Psoas muscle (tissue), 7 donors: ENCODE measurements at regions not wholly inside any gene's neighbourhood (a gene's known extent, or its start where the extent isn't known, plus 50 kb on each side); places are given as distances from the start of the nearest gene placed in this dataset.

Source experiments
- ATAC-seq, 4 donors: fragments of 200-7000 bp; cut with Tn5 transposase; one replicate each; pipeline ENCODE4 v1.9.1; 2020; ENCODE audit warnings: moderate library complexity in 3 of 4, mild to moderate bottlenecking in 2 of 4
- DNase-seq, 2 donors: peaks; one replicate each; pipeline ENCODE4 v3.0.0-alpha.2; 2020
- H3K27ac ChIP-seq: fragments of 200-600 bp; one replicate; pipeline ENCODE4 v1.8.0; 2022
- H3K27me3 ChIP-seq, 3 donors: fragments of 200-600 bp in 1 of 3; one replicate each; pipeline versions ENCODE4 v1.6.1 to v1.8.0; 2013 to 2022; ENCODE audit warnings: low read length in 2 of 3, mild to moderate bottlenecking in 2 of 3, moderate library complexity in 1 of 3; ENCODE audit not compliant: insufficient read depth in 3 of 3
- H3K36me3 ChIP-seq, 2 donors: fragments of 200-600 bp in 1 of 2; one replicate each; pipeline versions ENCODE4 v1.6.1 to v1.8.0; 2013 to 2022; ENCODE audit warnings: low read depth in 1 of 2, mild to moderate bottlenecking in 1 of 2, moderate library complexity in 1 of 2; ENCODE audit not compliant: insufficient read depth in 1 of 2
- H3K4me1 ChIP-seq: fragments of 200-600 bp; one replicate; pipeline ENCODE4 v1.8.0; 2022
- H3K4me3 ChIP-seq: fragments of 200-600 bp; one replicate; pipeline ENCODE4 v1.8.0; 2022; ENCODE audit warnings: mild to moderate bottlenecking
- H3K9me3 ChIP-seq: fragments of 200-600 bp; one replicate; pipeline ENCODE4 v1.8.0; 2022
- CTCF ChIP-seq: fragments of 200-600 bp; IDR thresholded peaks from one replicate; pipeline ENCODE4 v1.8.0; 2022; ENCODE audit warnings: antibody characterized with exemption
- WGBS, 3 donors: extraction: QIAGEN DNeasy Blood & Tissue Kit; methylation state at CpG; one replicate each; pipeline versions ENCODE4 v1.1.6 to v1.1.7; 2013; 5-methylcytosine and 5-hydroxymethylcytosine counted together
- intact Hi-C, 2 donors: fragments of 100-400 bp; cut with DNase I; formaldehyde crosslinking; loops; one replicate each; pipeline versions ENCODE4 v1.11.0 to v1.14.2; 2022
- donor health status: healthy with polysubstance abuse.
- donor health status: DM: no; HTN: no; CAD: no; lungs with moderate emphysema.
- donor health status: Bipolar disorder and iron deficiency.
- donor health status: healthy.
- donor health status: DM: yes; HTN: yes; CAD: no.
- donor health status: DM: no; HTN: no; CAD: no.
- donor health status: DM: yes; HTN: yes; CAD: no.

GRCh38 chr12:29880987-29881386 lies 97.2 kb upstream of the TMTC1 start:
- ATAC-seq = no peak
- H3K9me3 ChIP-seq = no peaks in the 10 kb centered on the region
- no peaks in the 10 kb centered on the region for H3K4me1 ChIP-seq
- no peak overlapping the region for H3K27ac ChIP-seq
- H3K36me3 ChIP-seq = no peaks in the 10 kb centered on the region
- H3K27me3 ChIP-seq = no peaks in the 10 kb centered on the region
- TF ChIP-seq CTCF = no peak
- no peak overlapping the region for H3K4me3 ChIP-seq
- DNase-seq = no peak
- WGBS, 3 donors = 90 to 98% (median 93%) methylated on average over 3 of the region's 3 CpGs
- intact Hi-C loops = loop anchor here (10.0 kb wide), 2 partner anchors 86 to 356 kb away; no protein-coding TSS in a partner anchor

GRCh38 chr12:29879606-29880308 lies 96.0 kb upstream of the TMTC1 start:
- H3K9me3 ChIP-seq = no peaks in the 10 kb centered on the region
- intact Hi-C loops = loop anchor here (10.0 kb wide), 2 partner anchors 85 to 355 kb away; no protein-coding TSS in a partner anchor
- DNase-seq (no peak), ATAC-seq (no peak)
- H3K27ac ChIP-seq = no peak overlapping the region
- H3K36me3 ChIP-seq = no peaks in the 10 kb centered on the region
- no peaks in the 10 kb centered on the region for H3K4me1 ChIP-seq
- 79 to 91% (median 82%) methylated on average over 4 of the region's 4 CpGs for WGBS, 3 donors
- H3K27me3 ChIP-seq = no peaks in the 10 kb centered on the region
- no peak for TF ChIP-seq CTCF
- no peak overlapping the region for H3K4me3 ChIP-seq

GRCh38 chr12:29869946-29870345 lies 86.2 kb upstream of the TMTC1 start:
- TF ChIP-seq CTCF = no peak
- ATAC-seq (no peak), DNase-seq (no peak)
- H3K4me3 ChIP-seq = no peak overlapping the region
- H3K9me3 ChIP-seq = no peaks in the 10 kb centered on the region
- no peaks in the 10 kb centered on the region for H3K27me3 ChIP-seq
- H3K36me3 ChIP-seq = no peaks in the 10 kb centered on the region
- no peaks in the 10 kb centered on the region for H3K4me1 ChIP-seq
- intact Hi-C loops = no loop called here
- 25 to 33% (median 31%) methylated on average over 1 of the region's 1 CpG for WGBS, 3 donors
- no peak overlapping the region for H3K27ac ChIP-seq

GRCh38 chr12:29867823-29868222 lies 84.1 kb upstream of the TMTC1 start:
- no peaks in the 10 kb centered on the region for H3K27me3 ChIP-seq
- no peaks in the 10 kb centered on the region for H3K36me3 ChIP-seq
- DNase-seq = no peak
- no peak overlapping the region for H3K4me3 ChIP-seq
- no peak overlapping the region for H3K27ac ChIP-seq
- no peaks in the 10 kb centered on the region for H3K9me3 ChIP-seq
- H3K4me1 ChIP-seq = no peaks in the 10 kb centered on the region
- no peak for TF ChIP-seq CTCF
- ATAC-seq = no peak
- intact Hi-C loops = no loop called here
- 92 to 93% (median 92%) methylated on average over 6 of the region's 6 CpGs for WGBS, 3 donors

- no peaks in the 10 kb centered on the region for H3K27me3 ChIP-seq
- no peak for ATAC-seq
- intact Hi-C loops = no loop called here
- H3K4me1 ChIP-seq = no peaks in the 10 kb centered on the region
- no peaks in the 10 kb centered on the region for H3K36me3 ChIP-seq
- H3K4me3 ChIP-seq = no peak overlapping the region
- H3K27ac ChIP-seq = no peak overlapping the region
- 67 to 85% (median 76%) methylated on average over 1 of the region's 1 CpG for WGBS, 3 donors
- H3K9me3 ChIP-seq = no peaks in the 10 kb centered on the region
- TF ChIP-seq CTCF = no peak
- DNase-seq = no peak
Observed at GRCh38 chr12:29863665-29864064, 79.9 kb upstream of the TMTC1 start.
